ENCODE measurements at regions not wholly inside any gene's neighbourhood (a gene's known extent, or its start where the extent isn't known, plus 50 kb on each side); places are given as distances from the start of the nearest gene placed in this dataset.

GRCh38 chr7:115479448-115479847 is 551.1 kb downstream of the TFEC start:
- no peak overlapping the region for H3K4me3 Mint-ChIP-seq (ENCODE audit: low read depth)
- H3K9me3 Mint-ChIP-seq: no peaks in the 10 kb centered on the region
- intact Hi-C loops (cut with micrococcal nuclease): loop anchor here (10.0 kb wide), 2 partner anchors 615 to 1395 kb away; no protein-coding TSS in a partner anchor
- peaks cover 29% of the 10 kb centered on the region for H3K27me3 Mint-ChIP-seq (ENCODE audit: low read depth)
- DNase-seq (ENCODE audit: low spot score): no peak
- H3K27ac Mint-ChIP-seq: no peak overlapping the region
- H3K4me1 Mint-ChIP-seq (ENCODE audit: low read depth): peaks cover 2% of the 10 kb centered on the region
- no peaks in the 10 kb centered on the region for H3K36me3 Mint-ChIP-seq (ENCODE audit: low read depth)

GRCh38 chr7:115478426-115478825 is 552.1 kb downstream of the TFEC start:
- H3K4me1 Mint-ChIP-seq (ENCODE audit: low read depth): peaks cover 2% of the 10 kb centered on the region
- H3K27me3 Mint-ChIP-seq (ENCODE audit: low read depth): peaks cover 29% of the 10 kb centered on the region
- DNase-seq (ENCODE audit: low spot score): no peak
- no peaks in the 10 kb centered on the region for H3K36me3 Mint-ChIP-seq (ENCODE audit: low read depth)
- no peaks in the 10 kb centered on the region for H3K9me3 Mint-ChIP-seq
- intact Hi-C loops (cut with micrococcal nuclease): loop anchor here (10.0 kb wide), 2 partner anchors 614 to 1394 kb away; no protein-coding TSS in a partner anchor
- H3K27ac Mint-ChIP-seq: no peak overlapping the region
- H3K4me3 Mint-ChIP-seq (ENCODE audit: low read depth): no peak overlapping the region

- H3K4me3 Mint-ChIP-seq (ENCODE audit: low read depth): peak overlapping the region; percentile 51
- H3K36me3 Mint-ChIP-seq (ENCODE audit: low read depth): no peaks in the 10 kb centered on the region
- DNase-seq (ENCODE audit: low spot score): no peak
- H3K27ac Mint-ChIP-seq: no peak overlapping the region
- H3K9me3 Mint-ChIP-seq: no peaks in the 10 kb centered on the region
- peaks cover 29% of the 10 kb centered on the region for H3K27me3 Mint-ChIP-seq (ENCODE audit: low read depth)
- peaks cover 4% of the 10 kb centered on the region for H3K4me1 Mint-ChIP-seq (ENCODE audit: low read depth)
- intact Hi-C loops (cut with micrococcal nuclease): loop anchor here (10.0 kb wide), 2 partner anchors 612 to 1392 kb away; no protein-coding TSS in a partner anchor
These were observed 553.3 kb downstream of the TFEC start for GRCh38 chr7:115477193-115477651.

GRCh38 chr7:115476671-115477181 is 553.8 kb downstream of the TFEC start:
- Mint-ChIP-seq H3K27ac (no peak overlapping the region), H3K27me3 (ENCODE audit: low read depth) (peaks cover 29% of the 10 kb centered on the region), H3K9me3 (no peaks in the 10 kb centered on the region), H3K4me1 (ENCODE audit: low read depth) (peaks cover 5% of the 10 kb centered on the region), H3K4me3 (ENCODE audit: low read depth) (peak overlapping the region; percentile 51), H3K36me3 (ENCODE audit: low read depth) (no peaks in the 10 kb centered on the region)
- no peak for DNase-seq (ENCODE audit: low spot score)
- intact Hi-C loops (cut with micrococcal nuclease): loop anchor here (10.0 kb wide), 2 partner anchors 612 to 1392 kb away; no protein-coding TSS in a partner anchor

- H3K9me3 Mint-ChIP-seq: no peaks in the 10 kb centered on the region
- no peak overlapping the region for H3K4me3 Mint-ChIP-seq (ENCODE audit: low read depth)
- no peak overlapping the region for H3K27ac Mint-ChIP-seq
- peaks cover 26% of the 10 kb centered on the region for H3K27me3 Mint-ChIP-seq (ENCODE audit: low read depth)
- intact Hi-C loops (cut with micrococcal nuclease): loop anchor here (10.0 kb wide), 2 partner anchors 611 to 1391 kb away; no protein-coding TSS in a partner anchor
- H3K36me3 Mint-ChIP-seq (ENCODE audit: low read depth): no peaks in the 10 kb centered on the region
- no peak for DNase-seq (ENCODE audit: low spot score)
- peaks cover 5% of the 10 kb centered on the region for H3K4me1 Mint-ChIP-seq (ENCODE audit: low read depth)
These were observed 554.0 kb downstream of the MDFIC start for GRCh38 chr7:115475761-115476385.

- H3K36me3 Mint-ChIP-seq (ENCODE audit: low read depth): no peaks in the 10 kb centered on the region
- H3K27me3 Mint-ChIP-seq (ENCODE audit: low read depth): peaks cover 26% of the 10 kb centered on the region
- intact Hi-C loops (cut with micrococcal nuclease): loop anchor here (10.0 kb wide), 2 partner anchors 610 to 1390 kb away; no protein-coding TSS in a partner anchor
- H3K27ac Mint-ChIP-seq: no peak overlapping the region
- no peak overlapping the region for H3K4me3 Mint-ChIP-seq (ENCODE audit: low read depth)
- H3K4me1 Mint-ChIP-seq (ENCODE audit: low read depth): peaks cover 5% of the 10 kb centered on the region
- DNase-seq (ENCODE audit: low spot score): no peak
- H3K9me3 Mint-ChIP-seq: no peaks in the 10 kb centered on the region
These were observed 553.3 kb downstream of the MDFIC start for GRCh38 chr7:115475206-115475605.

GRCh38 chr7:115474137-115474536 is 552.2 kb downstream of the MDFIC start:
- no peak for DNase-seq (ENCODE audit: low spot score)
- intact Hi-C loops (cut with micrococcal nuclease): loop anchor here (10.0 kb wide), 2 partner anchors 609 to 1389 kb away; no protein-coding TSS in a partner anchor
- peaks cover 5% of the 10 kb centered on the region for H3K4me1 Mint-ChIP-seq (ENCODE audit: low read depth)
- H3K4me3 Mint-ChIP-seq (ENCODE audit: low read depth): no peak overlapping the region
- no peaks in the 10 kb centered on the region for H3K9me3 Mint-ChIP-seq
- H3K27ac Mint-ChIP-seq: no peak overlapping the region
- peaks cover 20% of the 10 kb centered on the region for H3K27me3 Mint-ChIP-seq (ENCODE audit: low read depth)
- H3K36me3 Mint-ChIP-seq (ENCODE audit: low read depth): no peaks in the 10 kb centered on the region

- peaks cover 13% of the 10 kb centered on the region for H3K27me3 Mint-ChIP-seq (ENCODE audit: low read depth)
- no peak overlapping the region for H3K4me3 Mint-ChIP-seq (ENCODE audit: low read depth)
- peaks cover 5% of the 10 kb centered on the region for H3K4me1 Mint-ChIP-seq (ENCODE audit: low read depth)
- H3K27ac Mint-ChIP-seq: no peak overlapping the region
- intact Hi-C loops (cut with micrococcal nuclease): loop anchor here (10.0 kb wide), 2 partner anchors 607 to 1387 kb away; no protein-coding TSS in a partner anchor
- H3K36me3 Mint-ChIP-seq (ENCODE audit: low read depth): no peaks in the 10 kb centered on the region
- DNase-seq (ENCODE audit: low spot score): no peak
- no peaks in the 10 kb centered on the region for H3K9me3 Mint-ChIP-seq
These were observed 550.0 kb downstream of the MDFIC start for GRCh38 chr7:115471891-115472290.

- Mint-ChIP-seq H3K9me3 (no peaks in the 10 kb centered on the region), H3K36me3 (ENCODE audit: low read depth) (no peaks in the 10 kb centered on the region), H3K27ac (no peak overlapping the region), H3K27me3 (ENCODE audit: low read depth) (no peaks in the 10 kb centered on the region), H3K4me1 (ENCODE audit: low read depth) (no peaks in the 10 kb centered on the region), H3K4me3 (ENCODE audit: low read depth) (no peak overlapping the region)
- no peak for DNase-seq (ENCODE audit: low spot score)
- intact Hi-C loops (cut with micrococcal nuclease): loop anchor here (5.0 kb wide), 1 partner anchor 1190 kb away; no protein-coding TSS in a partner anchor
These were observed 540.6 kb downstream of the MDFIC start for GRCh38 chr7:115462301-115463015.

- Mint-ChIP-seq H3K36me3 (ENCODE audit: low read depth) (no peaks in the 10 kb centered on the region), H3K27ac (no peak overlapping the region), H3K27me3 (ENCODE audit: low read depth) (no peaks in the 10 kb centered on the region), H3K4me3 (ENCODE audit: low read depth) (no peak overlapping the region), H3K4me1 (ENCODE audit: low read depth) (no peaks in the 10 kb centered on the region), H3K9me3 (no peaks in the 10 kb centered on the region)
- DNase-seq (ENCODE audit: low spot score): no peak
- intact Hi-C loops (cut with micrococcal nuclease): no loop called here
These were observed 527.8 kb downstream of the MDFIC start for GRCh38 chr7:115449689-115450088.

- intact Hi-C loops (cut with micrococcal nuclease): no loop called here
- Mint-ChIP-seq H3K27me3 (ENCODE audit: low read depth) (no peaks in the 10 kb centered on the region), H3K27ac (no peak overlapping the region), H3K4me1 (ENCODE audit: low read depth) (no peaks in the 10 kb centered on the region), H3K36me3 (ENCODE audit: low read depth) (no peaks in the 10 kb centered on the region), H3K9me3 (no peaks in the 10 kb centered on the region), H3K4me3 (ENCODE audit: low read depth) (no peak overlapping the region)
- no peak for DNase-seq (ENCODE audit: low spot score)
These were observed 525.6 kb downstream of the MDFIC start for GRCh38 chr7:115447495-115447894.

GRCh38 chr7:115441033-115441432 is 519.1 kb downstream of the MDFIC start:
- intact Hi-C loops (cut with micrococcal nuclease): no loop called here
- H3K27me3 Mint-ChIP-seq (ENCODE audit: low read depth): no peaks in the 10 kb centered on the region
- H3K4me1 Mint-ChIP-seq (ENCODE audit: low read depth): no peaks in the 10 kb centered on the region
- no peak overlapping the region for H3K27ac Mint-ChIP-seq
- no peaks in the 10 kb centered on the region for H3K9me3 Mint-ChIP-seq
- no peak overlapping the region for H3K4me3 Mint-ChIP-seq (ENCODE audit: low read depth)
- no peak for DNase-seq (ENCODE audit: low spot score)
- no peaks in the 10 kb centered on the region for H3K36me3 Mint-ChIP-seq (ENCODE audit: low read depth)

- H3K27ac Mint-ChIP-seq: no peak overlapping the region
- H3K4me3 Mint-ChIP-seq (ENCODE audit: low read depth): no peak overlapping the region
- no peaks in the 10 kb centered on the region for H3K36me3 Mint-ChIP-seq (ENCODE audit: low read depth)
- no peak for DNase-seq (ENCODE audit: low spot score)
- H3K4me1 Mint-ChIP-seq (ENCODE audit: low read depth): no peaks in the 10 kb centered on the region
- no peaks in the 10 kb centered on the region for H3K27me3 Mint-ChIP-seq (ENCODE audit: low read depth)
- no peaks in the 10 kb centered on the region for H3K9me3 Mint-ChIP-seq
- intact Hi-C loops (cut with micrococcal nuclease): no loop called here
These were observed 513.3 kb downstream of the MDFIC start for GRCh38 chr7:115435178-115435577.

All from activated T-helper 2 cell treated with anti-CD3 and anti-CD28 coated beads, Interferon-gamma antibody, Interleukin-2, Interleukin-4, amounts not matched to agents 10 μg/mL and 5 μg/mL and 100 μg/mL, durations not matched to agents 14 hours and 24 hours and 36 hours (primary cell).